ENCODE measurements at regions not wholly inside any gene's neighbourhood (a gene's known extent, or its start where the extent isn't known, plus 50 kb on each side); places are given as distances from the start of the nearest gene placed in this dataset.

DNA sequence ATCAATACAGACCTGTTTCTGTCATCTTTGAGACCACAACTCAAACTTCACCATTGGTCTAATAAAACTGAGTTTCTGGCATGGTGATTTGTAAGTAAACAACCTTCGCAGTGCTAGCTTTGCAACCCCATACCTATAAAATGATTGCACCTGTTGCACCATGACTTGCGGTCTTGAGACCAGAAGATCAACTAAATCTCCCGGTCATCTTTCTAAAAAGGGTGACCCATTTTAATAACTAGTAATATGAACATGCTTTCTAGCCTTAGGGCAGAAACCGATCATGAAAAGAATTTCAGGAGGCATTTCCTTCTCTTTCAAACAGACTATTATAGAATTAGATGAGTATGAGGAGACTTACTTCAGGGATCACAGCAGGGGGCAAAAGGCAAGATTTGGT, 151.9 kb upstream of the ZNF385D start:
- ChIA-PET POLR2A (no interaction called here), CTCF (ENCODE audit: low intra/inter-chr PET ratio) (no interaction called here)
- intact Hi-C loops (cut with micrococcal nuclease) (no loop called here), in situ Hi-C loops (cut with MboI) (loop anchor here (10.0 kb wide), 1 partner anchor 868 kb away; no protein-coding TSS in a partner anchor)
- H4K20me1 ChIP-seq (replicated peaks; ENCODE audit: control insufficient read depth, insufficient read depth, low read length), result no peaks in the 10 kb centered on the region
- H3K36me3 ChIP-seq (ENCODE audit: control insufficient read depth, insufficient read depth, low read length), result no peaks in the 10 kb centered on the region
- no peaks in the 10 kb centered on the region for H3K9me1 ChIP-seq (ENCODE audit: control insufficient read depth, insufficient read depth, low read length)
- no peak overlapping the region for H2AFZ ChIP-seq (ENCODE audit: low read depth, low read length)
- 0% methylated on average over 4 of the region's 4 CpGs for WGBS (ENCODE audit: insufficient coverage, low coverage, missing lambda C conversion rate)
- H3K4me1 ChIP-seq (replicated peaks in 1 of 2; ENCODE audit: control insufficient read depth in 2 of 2, insufficient read depth in 2 of 2, low read length in 2 of 2), result no peaks in the 10 kb centered on the region
- DNase-seq (ENCODE audit: extremely low read depth in 1 of 4, low spot score in 3 of 4) (no peak), FAIRE-seq (no peak), ATAC-seq (no peak)
- no TSS peak for BruUV-seq (replicated peaks)
- no peak for TF ChIP-seq MYNN (IDR thresholded peaks at IDR 0.05)
- no peak for TF ChIP-seq MYNN (CRISPR knock-in tag; IDR thresholded peaks at IDR 0.05)
- no peak for TF ChIP-seq MYBL2 (IDR thresholded peaks at IDR 0.05; ENCODE audit: low read depth)
- no peak for TF ChIP-seq MYBL2 (CRISPR knock-in tag; IDR thresholded peaks at IDR 0.05; ENCODE audit: borderline replicate concordance)
- no peak for TF ChIP-seq CBX8 (IDR thresholded peaks at IDR 0.05; ENCODE audit: borderline replicate concordance, extremely low read depth, low read depth, low read length, poor library complexity, severe bottlenecking)
- no peak for TF ChIP-seq TEAD2 (tag; IDR thresholded peaks at IDR 0.05)
- TF ChIP-seq, protein P1, sequence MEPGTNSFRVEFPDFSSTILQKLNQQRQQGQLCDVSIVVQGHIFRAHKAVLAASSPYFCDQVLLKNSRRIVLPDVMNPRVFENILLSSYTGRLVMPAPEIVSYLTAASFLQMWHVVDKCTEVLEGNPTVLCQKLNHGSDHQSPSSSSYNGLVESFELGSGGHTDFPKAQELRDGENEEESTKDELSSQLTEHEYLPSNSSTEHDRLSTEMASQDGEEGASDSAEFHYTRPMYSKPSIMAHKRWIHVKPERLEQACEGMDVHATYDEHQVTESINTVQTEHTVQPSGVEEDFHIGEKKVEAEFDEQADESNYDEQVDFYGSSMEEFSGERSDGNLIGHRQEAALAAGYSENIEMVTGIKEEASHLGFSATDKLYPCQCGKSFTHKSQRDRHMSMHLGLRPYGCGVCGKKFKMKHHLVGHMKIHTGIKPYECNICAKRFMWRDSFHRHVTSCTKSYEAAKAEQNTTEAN (CRISPR knock-in tag; IDR thresholded peaks at IDR 0.05), result no peak
- TF ChIP-seq ZNF79 (CRISPR knock-in tag; IDR thresholded peaks at IDR 0.05; ENCODE audit: low read depth), result no peak
- TF ChIP-seq TRIM28 (IDR thresholded peaks at IDR 0.05), result no peak
- no peak for TF ChIP-seq TCF3 (CRISPR knock-in tag; IDR thresholded peaks at IDR 0.05)
- H3K9ac ChIP-seq (ENCODE audit: insufficient read depth in 1 of 2, low read depth in 2 of 2, low read length in 2 of 2), result no peak overlapping the region
- no peaks in the 10 kb centered on the region for H3K9me3 ChIP-seq (replicated peaks; ENCODE audit: control insufficient read depth, insufficient read depth, low read depth, low read length)
- no peak overlapping the region for H3K4me2 ChIP-seq (ENCODE audit: insufficient read depth, low read length)
- H3K27ac ChIP-seq (ENCODE audit: extremely low read depth, low read depth, low read length), result no peak overlapping the region
- H3K79me2 ChIP-seq (ENCODE audit: control insufficient read depth, insufficient read depth, low read length), result no peaks in the 10 kb centered on the region
- no peaks in the 10 kb centered on the region for H3K27me3 ChIP-seq (ENCODE audit: control insufficient read depth in 2 of 2, insufficient read depth in 2 of 2, low read length in 2 of 2)
- no peak overlapping the region for H3K4me3 ChIP-seq
